GM12878 (cell line): ENCODE measurements at regions not wholly inside any gene's neighbourhood (a gene's known extent, or its start where the extent isn't known, plus 50 kb on each side); places are given as distances from the start of the nearest gene placed in this dataset.

Source experiments
- ATAC-seq: fragments of 200-7000 bp; cut with Tn5 transposase; 3 replicates; pipeline ENCODE4 v1.9.1; 2020; ENCODE audit warnings: mild to moderate bottlenecking, moderate library complexity
- BruUV-seq: library from RNA; stranded (reverse); fragments of 400-500 nt; replicated peaks from 2 replicates; lab custom pipeline; 2021; lab: Mats Ljungman, UMichigan
- CTCF ChIA-PET: fragments of 300-600 bp; sonication (Branson Sonifier 250); formaldehyde crosslinking; extraction: SDS; loops from one replicate; lab custom pipeline; 2021; ENCODE audit warnings: inconsistent platforms; lab: Yijun Ruan, JAX
- POLR2A ChIA-PET: fragments of 350-600 bp; formaldehyde crosslinking; extraction: SDS; loops from one replicate; lab custom pipeline; 2021; ENCODE audit warnings: inconsistent platforms; lab: Charles Lee
- RAD21 ChIA-PET: fragments of 300-600 bp; sonication (Branson Sonifier 250); formaldehyde crosslinking; loops from one replicate; lab custom pipeline; 2023; ENCODE audit warnings: antibody characterized with exemption; ENCODE audit not compliant: unreplicated experiment; lab: Charles Lee
- SMC1A ChIA-PET: fragments of 300-600 bp; sonication (Branson Sonifier 250); formaldehyde crosslinking; loops from one replicate; lab custom pipeline; 2023; ENCODE audit not compliant: unreplicated experiment, uncharacterized antibody; lab: Charles Lee
- DNase-seq: peaks from one replicate; pipeline ENCODE4 v3.0.0-alpha.2; 2011; ENCODE audit warnings: low read depth, low spot score
- FAIRE-seq: peaks from 3 replicates; lab custom pipeline; 2011; peaks lifted over from hg19 to GRCh38; lab: Jason Lieb, UNC
- H2AFZ ChIP-seq: 2 replicates; pipeline ENCODE4 v1.6.0; 2011; ENCODE audit warnings: low read depth, low read length, control low read depth; ENCODE audit not compliant: control insufficient read depth
- H3K27ac ChIP-seq: 2 replicates; pipeline ENCODE4 v1.5.1; 2011; ENCODE audit warnings: control low read depth; ENCODE audit not compliant: control insufficient read depth, insufficient read depth
- H3K27me3 ChIP-seq, 2 experiments: replicated peaks in 1 of 2; 2 replicates each; pipeline versions ENCODE4 v1.6.0 to v1.6.1; 2011; ENCODE audit warnings: low read length in 1 of 2; ENCODE audit not compliant: control insufficient read depth in 2 of 2, insufficient read depth in 2 of 2
- H3K36me3 ChIP-seq, 2 experiments: 2 replicates each; pipeline ENCODE4 v1.5.1; 2011; ENCODE audit warnings: low read length in 1 of 2; ENCODE audit not compliant: control insufficient read depth in 2 of 2, insufficient read depth in 2 of 2
- H3K4me1 ChIP-seq: 2 replicates; pipeline ENCODE4 v1.6.1; 2011; ENCODE audit warnings: mild to moderate bottlenecking, low read length, moderate library complexity, mixed read lengths; ENCODE audit not compliant: control insufficient read depth, insufficient read depth
- H3K4me2 ChIP-seq: 2 replicates; pipeline ENCODE4 v1.6.0; 2011; ENCODE audit warnings: control low read depth; ENCODE audit not compliant: control insufficient read depth, insufficient read depth
- H3K4me3 ChIP-seq: fragments of 200-600 bp; sonication (generic); 2 replicates; pipeline ENCODE4 v1.5.1; 2016
- H3K79me2 ChIP-seq: 2 replicates; pipeline ENCODE4 v1.6.0; 2011; ENCODE audit warnings: low read length; ENCODE audit not compliant: control insufficient read depth, insufficient read depth
- H3K9ac ChIP-seq: 2 replicates; pipeline ENCODE4 v1.8.0; 2011; ENCODE audit warnings: low read length, control low read depth, mixed read lengths; ENCODE audit not compliant: control insufficient read depth, insufficient read depth
- H3K9me3 ChIP-seq: replicated peaks from 3 replicates; pipeline ENCODE4 v1.5.1; 2011; ENCODE audit warnings: mild to moderate bottlenecking, low read length; ENCODE audit not compliant: control insufficient read depth, insufficient read depth
- H4K20me1 ChIP-seq: 2 replicates; pipeline ENCODE4 v1.6.0; 2011; ENCODE audit not compliant: control insufficient read depth, insufficient read depth
- BACH1 ChIP-seq: fragments of 450-650 bp; IDR thresholded peaks from 2 replicates; pipeline ENCODE4 v1.6.1; 2017; ENCODE audit warnings: mild to moderate bottlenecking, borderline replicate concordance
- CHD1 ChIP-seq: IDR thresholded peaks from 2 replicates; pipeline ENCODE4 v1.6.1; 2012; ENCODE audit warnings: low read depth, low read length, improper control_type of control experiment
- CHD2 ChIP-seq: IDR thresholded peaks from 2 replicates; pipeline ENCODE4 v1.6.1; 2011; ENCODE audit warnings: low read depth, low read length, improper control_type of control experiment, borderline replicate concordance
- FOXK2 ChIP-seq: fragments of 450-650 bp; IDR thresholded peaks from 2 replicates; pipeline ENCODE4 v1.6.1; 2017; ENCODE audit warnings: mild to moderate bottlenecking, moderate library complexity
- GABPA ChIP-seq: IDR thresholded peaks from 2 replicates; pipeline ENCODE4 v1.6.1; 2014; ENCODE audit warnings: antibody characterized with exemption, low read depth, mild to moderate bottlenecking, inconsistent platforms
- HSF1 ChIP-seq: fragments of 150-350 bp; IDR thresholded peaks from 2 replicates; pipeline ENCODE4 v1.6.1; 2014; ENCODE audit warnings: mild to moderate bottlenecking, low read depth, low read length
- IKZF2 ChIP-seq, 2 experiments: fragments of 450-650 bp; IDR thresholded peaks; 2 replicates each; pipeline ENCODE4 v1.6.1; 2017; ENCODE audit warnings: mild to moderate bottlenecking in 2 of 2, moderate library complexity in 2 of 2
- MTA2 ChIP-seq: fragments of 450-650 bp; IDR thresholded peaks from 2 replicates; pipeline ENCODE4 v1.6.1; 2016; ENCODE audit warnings: low read depth, mild to moderate bottlenecking, moderate library complexity
- NFIC ChIP-seq: IDR thresholded peaks from 2 replicates; pipeline ENCODE4 v1.6.1; 2012; ENCODE audit warnings: low read depth, mild to moderate bottlenecking, inconsistent platforms, low read length, moderate library complexity
- NR2C1 ChIP-seq: fragments of 450-650 bp; IDR thresholded peaks from 2 replicates; pipeline ENCODE4 v1.6.1; 2017; ENCODE audit warnings: antibody characterized with exemption, mild to moderate bottlenecking, moderate library complexity
- RELA ChIP-seq: fragments of 450-650 bp; IDR thresholded peaks from 2 replicates; pipeline ENCODE4 v1.8.0; 2014; ENCODE audit warnings: borderline replicate concordance; ENCODE audit not compliant: partially characterized antibody
- SIX5 ChIP-seq: IDR thresholded peaks from 2 replicates; pipeline ENCODE4 v1.6.1; 2011; ENCODE audit warnings: mild to moderate bottlenecking, low read depth, low read length, moderate library complexity; ENCODE audit not compliant: severe bottlenecking
- SPI1 ChIP-seq: IDR thresholded peaks from 2 replicates; pipeline ENCODE4 v1.6.1; 2011; ENCODE audit warnings: low read depth, mild to moderate bottlenecking, low read length, moderate library complexity, borderline replicate concordance; ENCODE audit not compliant: insufficient read depth
- SREBF2 ChIP-seq: IDR thresholded peaks from 2 replicates; pipeline ENCODE4 v1.6.1; 2012; ENCODE audit warnings: mild to moderate bottlenecking, low read length
- WRNIP1 ChIP-seq: IDR thresholded peaks from 2 replicates; pipeline ENCODE4 v1.6.1; 2011; ENCODE audit warnings: low read depth, low read length, improper control_type of control experiment, borderline replicate concordance
- ZBTB33 ChIP-seq: fragments of 450-650 bp; IDR thresholded peaks from 2 replicates; pipeline ENCODE4 v1.6.1; 2017; ENCODE audit warnings: mild to moderate bottlenecking
- WGBS: methylation state at CpG from one replicate; pipeline ENCODE4 v1.1.6; 2016; ENCODE audit warnings: low lambda C conversion rate; ENCODE audit not compliant: insufficient replicate concordance, insufficient coverage; ENCODE audit errors: missing lambda C conversion rate; 5-methylcytosine and 5-hydroxymethylcytosine counted together
- in situ Hi-C: fragments of 300-500 bp; cut with MboI; formaldehyde crosslinking; loops from 9 replicates; pipeline ENCODE4 v1.14.3; 2018; ENCODE audit warnings: mixed read lengths
- intact Hi-C: fragments of 100-400 bp; cut with micrococcal nuclease; formaldehyde crosslinking; loops from one replicate; pipeline ENCODE4 v1.14.2; 2022; ENCODE audit not compliant: unreplicated experiment
- TF ChIP-seq, protein P1 (sequence below): IDR thresholded peaks from 2 replicates; pipeline ENCODE4 v1.6.1; 2011; ENCODE audit warnings: mild to moderate bottlenecking, low read depth, low read length, moderate library complexity; ENCODE audit not compliant: insufficient replicate concordance

- intact Hi-C loops: loop anchor here (5.0 kb wide), 1 partner anchor 163 kb away; no protein-coding TSS in a partner anchor
- POLR2A ChIA-PET: no interaction called here
- no peak for FAIRE-seq
Observed at GRCh38 chr12:104889735-104890134, 68.4 kb downstream of the SLC41A2 start.

GRCh38 chr12:104888892-104889291 is 69.2 kb downstream of the SLC41A2 start:
- Histone ChIP-seq H3K79me2 (no peaks in the 10 kb centered on the region), H3K4me2 (no peak overlapping the region), H3K4me3 (no peak overlapping the region), H3K27ac (no peak overlapping the region), H2AFZ (no peak overlapping the region), H3K36me3 (no peaks in the 10 kb centered on the region), H3K4me1 (peaks cover 3% of the 10 kb centered on the region; the same call in 1 of the 2 replicates), H3K9me3 (peaks cover 1% of the 10 kb centered on the region; the same call in 1 of the 3 replicates), H3K27me3 (no peaks in the 10 kb centered on the region), H4K20me1 (no peaks in the 10 kb centered on the region), H3K9ac (no peak overlapping the region)
- no peak for DNase-seq
- intact Hi-C loops: loop anchor here (5.0 kb wide), 1 partner anchor 163 kb away; no protein-coding TSS in a partner anchor
- no peak for FAIRE-seq
- no peak for ATAC-seq
- in situ Hi-C loops: no loop called here
- ChIA-PET RAD21 (no interaction called here), SMC1A (interaction anchor here (1.0 to 1.6 kb wide), 3 partner anchors 11 to 507 kb away, joined by 3 to 5 read pairs (median 3); no protein-coding TSS in a partner anchor), POLR2A (no interaction called here), CTCF (interaction anchor here (2.2 kb wide), 1 partner anchor 98 kb away, joined by 4 read pairs; no protein-coding TSS in a partner anchor)
- no TSS peak for BruUV-seq
- TF ChIP-seq HSF1 (no peak), FOXK2 (no peak), GABPA (no peak), CHD1 (no peak), ZBTB33 (no peak), RELA (no peak), IKZF2 (IDR thresholded peaks at IDR 0.05) (no peak), NFIC (no peak)
- TF ChIP-seq, protein P1, sequence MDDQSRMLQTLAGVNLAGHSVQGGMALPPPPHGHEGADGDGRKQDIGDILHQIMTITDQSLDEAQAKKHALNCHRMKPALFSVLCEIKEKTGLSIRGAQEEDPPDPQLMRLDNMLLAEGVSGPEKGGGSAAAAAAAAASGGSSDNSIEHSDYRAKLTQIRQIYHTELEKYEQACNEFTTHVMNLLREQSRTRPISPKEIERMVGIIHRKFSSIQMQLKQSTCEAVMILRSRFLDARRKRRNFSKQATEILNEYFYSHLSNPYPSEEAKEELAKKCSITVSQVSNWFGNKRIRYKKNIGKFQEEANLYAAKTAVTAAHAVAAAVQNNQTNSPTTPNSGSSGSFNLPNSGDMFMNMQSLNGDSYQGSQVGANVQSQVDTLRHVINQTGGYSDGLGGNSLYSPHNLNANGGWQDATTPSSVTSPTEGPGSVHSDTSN: no peak

More at GRCh38 chr12:104889735-104890134, 68.4 kb downstream of the SLC41A2 start:
- ATAC-seq (peak; percentile 38), DNase-seq (no peak)
- Histone ChIP-seq H3K79me2 (no peaks in the 10 kb centered on the region), H2AFZ (no peak overlapping the region), H3K36me3 (no peaks in the 10 kb centered on the region), H4K20me1 (no peaks in the 10 kb centered on the region), H3K4me3 (no peak overlapping the region), H3K4me2 (no peak overlapping the region), H3K9ac (no peak overlapping the region), H3K27me3 (no peaks in the 10 kb centered on the region), H3K27ac (no peak overlapping the region), H3K9me3 (no peaks in the 10 kb centered on the region), H3K4me1 (peaks cover 3% of the 10 kb centered on the region; the same call in 1 of the 2 replicates)
- ChIA-PET SMC1A (interaction anchor here (1.0 to 1.1 kb wide), 2 partner anchors 12 to 19 kb away, joined by 3 read pairs; no protein-coding TSS in a partner anchor), RAD21 (no interaction called here), CTCF (interaction anchor here (1.1 to 2.2 kb wide), 2 partner anchors 10 to 99 kb away, joined by 4 to 5 read pairs; no protein-coding TSS in a partner anchor)
- WGBS: 95% methylated on average over 1 of the region's 1 CpG
- no TSS peak for BruUV-seq
- TF ChIP-seq SPI1 (0 out of 2 replicates have a peak, but pooled peaks have one; percentile 5), SREBF2 (no peak), WRNIP1 (no peak), CHD2 (no peak), NR2C1 (no peak), BACH1 (no peak), SIX5 (no peak), MTA2 (peak; percentile 66)
- in situ Hi-C loops: no loop called here
